ENCODE measurements at regions not wholly inside any gene's neighbourhood (a gene's known extent, or its start where the extent isn't known, plus 50 kb on each side); places are given as distances from the start of the nearest gene placed in this dataset.

DNA sequence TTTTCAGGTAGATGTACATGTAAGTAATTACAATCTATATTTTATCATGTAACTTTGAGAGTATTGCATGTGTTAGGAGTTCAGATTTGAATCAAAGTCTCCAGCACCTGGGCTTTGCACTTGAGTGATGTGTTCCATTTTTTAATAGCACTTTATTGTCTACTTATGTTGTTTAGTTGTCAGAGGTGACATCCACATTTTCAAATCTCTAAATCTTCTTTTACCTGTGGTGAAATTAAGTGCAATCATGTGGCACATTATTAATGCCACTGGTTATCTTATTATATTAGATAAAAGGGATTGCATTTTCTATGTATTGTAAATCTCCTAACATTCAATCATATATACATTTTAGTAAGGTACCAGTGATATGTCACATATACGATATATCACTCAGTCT, 333.4 kb downstream of the AASDHPPT start:
- in situ Hi-C loops (cut with HindIII; ENCODE audit: extremely low pct_ligation_motif_present, low pct_unique_long_range_greater_than_20kb) (no loop called here), intact Hi-C loops (cut with micrococcal nuclease; ENCODE audit: unreplicated experiment) (no loop called here)
- Histone ChIP-seq H3K9me3 (ENCODE audit: low read length) (peaks cover 20% of the 10 kb centered on the region), H3K9ac (ENCODE audit: insufficient read depth, low read depth, low read length) (no peak overlapping the region), H4K20me1 (ENCODE audit: insufficient read depth, low read length) (no peaks in the 10 kb centered on the region), H2AFZ (ENCODE audit: low read length) (no peak overlapping the region), H3K79me2 (ENCODE audit: insufficient read depth, low read length) (no peaks in the 10 kb centered on the region), H3K4me1 (ENCODE audit: insufficient read depth, low read length) (no peaks in the 10 kb centered on the region), H3K27me3 (ENCODE audit: control insufficient read depth in 1 of 2, insufficient read depth in 2 of 2, low read length in 2 of 2) (no peaks in the 10 kb centered on the region), H3K4me3 (replicated peaks in 1 of 3; ENCODE audit: insufficient read depth in 1 of 3, low read depth in 2 of 3, low read length in 3 of 3) (no peak overlapping the region), H3K27ac (ENCODE audit: extremely low read length, insufficient read depth, low read length) (no peak overlapping the region), H3K36me3 (replicated peaks in 1 of 2; ENCODE audit: control insufficient read depth in 1 of 2, insufficient read depth in 2 of 2, low read length in 2 of 2) (no peaks in the 10 kb centered on the region), H3K4me2 (ENCODE audit: low read depth, low read length) (no peak overlapping the region)
- ChIA-PET POLR2A (no interaction called here), CTCF (ENCODE audit: low intra/inter-chr PET ratio, low total read pairs) (no interaction called here)
- TF ChIP-seq ZNF280B (CRISPR knock-in tag; IDR thresholded peaks at IDR 0.05; ENCODE audit: borderline replicate concordance) (no peak), HOXA3 (CRISPR knock-in tag; IDR thresholded peaks at IDR 0.05) (no peak)
- TF ChIP-seq, protein P1, sequence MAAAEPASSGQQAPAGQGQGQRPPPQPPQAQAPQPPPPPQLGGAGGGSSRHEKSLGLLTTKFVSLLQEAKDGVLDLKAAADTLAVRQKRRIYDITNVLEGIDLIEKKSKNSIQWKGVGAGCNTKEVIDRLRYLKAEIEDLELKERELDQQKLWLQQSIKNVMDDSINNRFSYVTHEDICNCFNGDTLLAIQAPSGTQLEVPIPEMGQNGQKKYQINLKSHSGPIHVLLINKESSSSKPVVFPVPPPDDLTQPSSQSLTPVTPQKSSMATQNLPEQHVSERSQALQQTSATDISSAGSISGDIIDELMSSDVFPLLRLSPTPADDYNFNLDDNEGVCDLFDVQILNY (CRISPR knock-in tag; conservative IDR thresholded peaks at IDR 0.05): no peak
- BruUV-seq (replicated peaks): no TSS peak
- DNase-seq (ENCODE audit: low spot score) (no peak), ATAC-seq (no peak), FAIRE-seq (no peak)
- 50% methylated on average over 1 of the region's 1 CpG for WGBS (ENCODE audit: low lambda C conversion rate)

- Histone ChIP-seq H3K27me3 (ENCODE audit: control insufficient read depth in 1 of 2, insufficient read depth in 2 of 2, low read length in 2 of 2) (no peaks in the 10 kb centered on the region), H3K9me3 (ENCODE audit: low read length) (peaks cover 26% of the 10 kb centered on the region), H2AFZ (ENCODE audit: low read length) (no peak overlapping the region), H3K9ac (ENCODE audit: insufficient read depth, low read depth, low read length) (no peak overlapping the region), H3K4me1 (ENCODE audit: insufficient read depth, low read length) (no peaks in the 10 kb centered on the region), H3K4me3 (replicated peaks in 1 of 3; ENCODE audit: insufficient read depth in 1 of 3, low read depth in 2 of 3, low read length in 3 of 3) (no peak overlapping the region), H3K36me3 (replicated peaks in 1 of 2; ENCODE audit: control insufficient read depth in 1 of 2, insufficient read depth in 2 of 2, low read length in 2 of 2) (no peaks in the 10 kb centered on the region), H3K27ac (ENCODE audit: extremely low read length, insufficient read depth, low read length) (no peak overlapping the region), H3K79me2 (ENCODE audit: insufficient read depth, low read length) (no peaks in the 10 kb centered on the region), H3K4me2 (ENCODE audit: low read depth, low read length) (no peak overlapping the region), H4K20me1 (ENCODE audit: insufficient read depth, low read length) (no peaks in the 10 kb centered on the region)
- DNase-seq (ENCODE audit: low spot score) (no peak), FAIRE-seq (no peak), ATAC-seq (no peak)
- in situ Hi-C loops (cut with HindIII; ENCODE audit: extremely low pct_ligation_motif_present, low pct_unique_long_range_greater_than_20kb) (no loop called here), intact Hi-C loops (cut with micrococcal nuclease; ENCODE audit: unreplicated experiment) (no loop called here)
- POLR2A ChIA-PET: no interaction called here
- WGBS (ENCODE audit: low lambda C conversion rate): 5% methylated on average over 1 of the region's 1 CpG
- CTCF ChIA-PET (ENCODE audit: low intra/inter-chr PET ratio, low total read pairs): no interaction called here
- no TSS peak for BruUV-seq (replicated peaks)
- TF ChIP-seq PCBP1 (IDR thresholded peaks at IDR 0.05; ENCODE audit: borderline replicate concordance, low read depth, low read length): no peak
- no peak for TF ChIP-seq THAP8 (CRISPR knock-in tag; IDR thresholded peaks at IDR 0.05; ENCODE audit: borderline replicate concordance)
- no peak for TF ChIP-seq MED8 (CRISPR knock-in tag; IDR thresholded peaks at IDR 0.05; ENCODE audit: insufficient replicate concordance)
- no peak for TF ChIP-seq ZKSCAN8 (CRISPR knock-in tag; IDR thresholded peaks at IDR 0.05; ENCODE audit: borderline replicate concordance)
- no peak for TF ChIP-seq ZNF280B (CRISPR knock-in tag; IDR thresholded peaks at IDR 0.05; ENCODE audit: borderline replicate concordance)
Measured at GRCh38 chr11:106413222-106413621, 335.8 kb downstream of the AASDHPPT start.
